ENCODE measurements at regions not wholly inside any gene's neighbourhood (a gene's known extent, or its start where the extent isn't known, plus 50 kb on each side); places are given as distances from the start of the nearest gene placed in this dataset.

- DNase-seq (ENCODE audit: low spot score), result peak; percentile 60
Measured at GRCh38 chr10:130757271-130757670, 554.2 kb downstream of the TCERG1L start.

- peak; percentile 69 for DNase-seq (ENCODE audit: low spot score)
Measured at GRCh38 chr10:130757821-130758489, 553.6 kb downstream of the TCERG1L start.

- peak; percentile 16 for DNase-seq (ENCODE audit: low spot score)
Measured at GRCh38 chr10:130758529-130758928, 553.0 kb downstream of the TCERG1L start.

GRCh38 chr10:130761032-130761575, 550.4 kb downstream of the TCERG1L start:
- DNase-seq (ENCODE audit: low spot score), result peak; percentile 49

GRCh38 chr10:130761788-130762301, 549.7 kb downstream of the TCERG1L start:
- peak; percentile 79 for DNase-seq (ENCODE audit: low spot score)

GRCh38 chr10:130762491-130762890, 549.0 kb downstream of the TCERG1L start:
- DNase-seq (ENCODE audit: low spot score), result peak; percentile 57

GRCh38 chr10:130763071-130763470, 548.5 kb downstream of the TCERG1L start:
- peak; percentile 30 for DNase-seq (ENCODE audit: low spot score)

- peak; percentile 59 for DNase-seq (ENCODE audit: low spot score)
Measured at GRCh38 chr10:130763491-130763890, 548.0 kb downstream of the TCERG1L start.

GRCh38 chr10:130764651-130765050, 546.9 kb downstream of the TCERG1L start:
- peak; percentile 77 for DNase-seq (ENCODE audit: low spot score)

GRCh38 chr10:130766071-130766470, 545.5 kb downstream of the TCERG1L start:
- DNase-seq (ENCODE audit: low spot score), result peak; percentile 83

GRCh38 chr10:130767116-130767730, 544.3 kb downstream of the TCERG1L start:
- peak; percentile 75 for DNase-seq (ENCODE audit: low spot score)

GRCh38 chr10:130769146-130770017, 542.1 kb downstream of the TCERG1L start:
- DNase-seq (ENCODE audit: low spot score), result peak; percentile 81

- peak; percentile 59 for DNase-seq (ENCODE audit: low spot score)
Measured at GRCh38 chr10:130770018-130770630, 541.4 kb downstream of the TCERG1L start.

- peak; percentile 84 for DNase-seq (ENCODE audit: low spot score)
Measured at GRCh38 chr10:130771491-130771946, 540.0 kb downstream of the TCERG1L start.

- peak; percentile 60 for DNase-seq (ENCODE audit: low spot score)
Measured at GRCh38 chr10:130772056-130772455, 539.5 kb downstream of the TCERG1L start.

- DNase-seq (ENCODE audit: low spot score), result peak; percentile 84
Measured at GRCh38 chr10:130772676-130773075, 538.8 kb downstream of the TCERG1L start.

GRCh38 chr10:130773941-130774340, 537.6 kb downstream of the TCERG1L start:
- DNase-seq (ENCODE audit: low spot score), result peak; percentile 45

GRCh38 chr10:130774871-130775270, 536.6 kb downstream of the TCERG1L start:
- DNase-seq (ENCODE audit: low spot score), result no peak

- no peak for DNase-seq (ENCODE audit: low spot score)
Measured at GRCh38 chr10:130775311-130775710, 536.2 kb downstream of the TCERG1L start.

GRCh38 chr10:130776724-130777123, 534.8 kb downstream of the TCERG1L start:
- no peak for DNase-seq (ENCODE audit: low spot score)

Measured in mesenteric fat pad (tissue), 1 donor.